ENCODE measurements at regions not wholly inside any gene's neighbourhood (a gene's known extent, or its start where the extent isn't known, plus 50 kb on each side); places are given as distances from the start of the nearest gene placed in this dataset.

DNA sequence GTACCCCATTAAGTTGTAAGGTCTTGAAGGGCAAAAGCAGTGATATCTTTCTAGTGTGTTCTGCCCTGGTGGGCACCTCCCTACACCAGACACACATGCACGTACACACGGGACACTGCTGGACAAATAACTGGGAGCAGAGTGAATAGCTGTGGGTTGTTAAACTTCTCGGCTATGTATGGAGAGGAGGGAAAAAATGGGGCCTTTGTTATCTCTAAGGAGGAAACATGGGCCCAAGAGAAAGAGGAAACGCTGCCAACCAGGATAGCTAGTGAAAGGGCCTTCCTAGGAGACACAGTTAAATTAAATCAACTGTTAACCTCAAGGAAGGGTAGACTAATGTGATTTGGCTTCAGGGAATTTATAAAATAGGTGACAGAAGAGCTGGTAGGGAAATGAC is 169.7 kb downstream of the MYLK4 start:
- Histone ChIP-seq H2AFZ (no peak overlapping the region), H3K27ac (no peak overlapping the region), H3K36me3 (replicated peaks; ENCODE audit: insufficient read depth, low read depth) (no peaks in the 10 kb centered on the region), H3K27me3 (no peaks in the 10 kb centered on the region), H3K79me2 (no peaks in the 10 kb centered on the region), H3K9me3 (ENCODE audit: low read depth) (no peaks in the 10 kb centered on the region), H3K4me3 (no peak overlapping the region), H3K4me1 (ENCODE audit: insufficient read depth) (no peaks in the 10 kb centered on the region), H4K20me1 (ENCODE audit: insufficient read depth, poor library complexity, severe bottlenecking) (no peaks in the 10 kb centered on the region), H3K9me2 (replicated peaks; ENCODE audit: insufficient read depth) (no peaks in the 10 kb centered on the region), H3K4me2 (no peak overlapping the region)
- no peak for DNase-seq (ENCODE audit: low spot score)
- TF ChIP-seq EZH2 (IDR thresholded peaks at IDR 0.05; ENCODE audit: borderline replicate concordance) (no peak), EZH2phosphoT487 (IDR thresholded peaks at IDR 0.05; ENCODE audit: low read depth, severe bottlenecking, unreplicated experiment) (no peak)
- TF ChIP-seq, protein P1, sequence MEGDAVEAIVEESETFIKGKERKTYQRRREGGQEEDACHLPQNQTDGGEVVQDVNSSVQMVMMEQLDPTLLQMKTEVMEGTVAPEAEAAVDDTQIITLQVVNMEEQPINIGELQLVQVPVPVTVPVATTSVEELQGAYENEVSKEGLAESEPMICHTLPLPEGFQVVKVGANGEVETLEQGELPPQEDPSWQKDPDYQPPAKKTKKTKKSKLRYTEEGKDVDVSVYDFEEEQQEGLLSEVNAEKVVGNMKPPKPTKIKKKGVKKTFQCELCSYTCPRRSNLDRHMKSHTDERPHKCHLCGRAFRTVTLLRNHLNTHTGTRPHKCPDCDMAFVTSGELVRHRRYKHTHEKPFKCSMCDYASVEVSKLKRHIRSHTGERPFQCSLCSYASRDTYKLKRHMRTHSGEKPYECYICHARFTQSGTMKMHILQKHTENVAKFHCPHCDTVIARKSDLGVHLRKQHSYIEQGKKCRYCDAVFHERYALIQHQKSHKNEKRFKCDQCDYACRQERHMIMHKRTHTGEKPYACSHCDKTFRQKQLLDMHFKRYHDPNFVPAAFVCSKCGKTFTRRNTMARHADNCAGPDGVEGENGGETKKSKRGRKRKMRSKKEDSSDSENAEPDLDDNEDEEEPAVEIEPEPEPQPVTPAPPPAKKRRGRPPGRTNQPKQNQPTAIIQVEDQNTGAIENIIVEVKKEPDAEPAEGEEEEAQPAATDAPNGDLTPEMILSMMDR (IDR thresholded peaks at IDR 0.05; ENCODE audit: poor library complexity): no peak
- 79% methylated on average over 4 of the region's 4 CpGs for WGBS (ENCODE audit: low lambda C conversion rate, missing lambda C conversion rate)

DNA sequence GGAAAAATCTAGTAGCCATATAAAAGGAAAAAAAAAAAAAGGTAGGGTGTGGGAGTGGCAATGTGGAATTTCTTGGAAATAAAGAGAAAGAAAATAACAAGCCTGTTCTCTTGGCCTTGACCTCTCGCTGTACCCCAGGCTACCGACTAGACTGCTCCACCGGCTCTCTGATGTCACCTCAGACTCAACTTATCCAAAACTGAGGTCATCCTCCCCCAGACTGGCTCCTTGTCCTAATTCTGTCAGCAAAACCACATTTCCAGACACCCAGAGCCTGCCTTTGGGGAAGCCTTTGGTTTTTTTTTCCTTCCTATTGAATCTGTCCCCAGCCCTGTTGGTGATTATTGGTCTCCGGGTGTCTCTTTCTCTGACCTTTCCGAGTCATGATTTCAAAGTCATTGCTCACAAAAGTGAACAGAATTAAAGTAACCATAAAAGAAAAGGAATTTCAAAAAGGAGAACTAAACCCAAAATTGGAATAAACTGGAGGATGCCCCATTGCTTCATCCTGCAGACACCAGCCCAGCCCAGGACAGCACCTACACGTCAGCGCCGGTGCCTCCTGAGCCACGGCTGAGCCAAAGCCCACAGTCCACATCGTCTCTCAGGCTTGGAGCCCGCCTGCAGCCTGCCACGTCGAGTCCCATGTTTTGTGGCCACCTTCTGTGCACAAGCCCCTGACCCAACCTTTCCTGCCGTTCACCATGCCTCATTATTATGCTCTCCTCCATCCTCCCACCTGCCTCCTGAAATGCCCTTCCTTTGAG is 170.7 kb downstream of the MYLK4 start:
- Histone ChIP-seq H4K20me1 (ENCODE audit: insufficient read depth, poor library complexity, severe bottlenecking) (no peaks in the 10 kb centered on the region), H3K27me3 (no peaks in the 10 kb centered on the region), H3K4me1 (ENCODE audit: insufficient read depth) (no peaks in the 10 kb centered on the region), H3K36me3 (replicated peaks; ENCODE audit: insufficient read depth, low read depth) (no peaks in the 10 kb centered on the region), H3K79me2 (no peaks in the 10 kb centered on the region), H3K4me2 (no peak overlapping the region), H3K27ac (no peak overlapping the region), H2AFZ (no peak overlapping the region), H3K4me3 (no peak overlapping the region), H3K9me3 (ENCODE audit: low read depth) (no peaks in the 10 kb centered on the region), H3K9me2 (replicated peaks; ENCODE audit: insufficient read depth) (no peaks in the 10 kb centered on the region)
- no peak for DNase-seq (ENCODE audit: low spot score)
- 94% methylated on average over 14 of the region's 14 CpGs for WGBS (ENCODE audit: low lambda C conversion rate, missing lambda C conversion rate)
- TF ChIP-seq EZH2phosphoT487 (IDR thresholded peaks at IDR 0.05; ENCODE audit: low read depth, severe bottlenecking, unreplicated experiment) (no peak), EZH2 (IDR thresholded peaks at IDR 0.05; ENCODE audit: borderline replicate concordance) (no peak)
- TF ChIP-seq, protein P1 (IDR thresholded peaks at IDR 0.05; ENCODE audit: poor library complexity): no peak

DNA sequence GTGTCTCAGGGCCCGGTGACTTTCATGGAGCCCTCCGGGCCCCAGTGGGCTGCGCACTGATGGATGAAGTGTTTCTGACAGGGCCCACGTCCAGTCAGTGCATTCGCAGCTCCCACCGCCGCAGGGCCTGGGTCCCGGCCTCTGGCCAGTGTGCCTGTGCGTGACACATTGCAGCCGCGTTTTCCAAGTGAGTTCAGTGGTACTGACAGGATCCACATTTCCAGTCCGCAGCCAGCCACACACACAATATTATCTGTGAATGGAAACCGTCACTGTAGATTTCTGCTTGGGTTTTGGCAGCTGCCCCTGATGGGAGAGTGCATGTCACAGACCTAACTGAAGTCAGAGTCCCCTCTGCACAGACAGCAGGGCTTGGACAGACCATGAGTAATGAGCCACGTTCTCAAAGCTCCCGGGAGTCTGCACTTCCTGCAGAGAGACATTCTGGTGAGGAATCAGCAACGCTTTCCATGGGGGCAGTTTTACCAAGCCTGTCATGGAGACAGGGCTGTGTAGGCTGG is 171.4 kb downstream of the MYLK4 start:
- H3K9me3 ChIP-seq (ENCODE audit: low read depth): no peaks in the 10 kb centered on the region
- H3K27me3 ChIP-seq: no peaks in the 10 kb centered on the region
- H3K4me2 ChIP-seq: no peak overlapping the region
- TF ChIP-seq, protein P1 (IDR thresholded peaks at IDR 0.05; ENCODE audit: poor library complexity): no peak
- TF ChIP-seq EZH2phosphoT487 (IDR thresholded peaks at IDR 0.05; ENCODE audit: low read depth, severe bottlenecking, unreplicated experiment) (no peak), EZH2 (IDR thresholded peaks at IDR 0.05; ENCODE audit: borderline replicate concordance) (no peak)
- no peaks in the 10 kb centered on the region for H3K79me2 ChIP-seq
- no peak overlapping the region for H3K4me3 ChIP-seq
- H4K20me1 ChIP-seq (ENCODE audit: insufficient read depth, poor library complexity, severe bottlenecking): no peaks in the 10 kb centered on the region
- peak; percentile 19 for DNase-seq (ENCODE audit: low spot score)
- H3K9me2 ChIP-seq (replicated peaks; ENCODE audit: insufficient read depth): no peaks in the 10 kb centered on the region
- WGBS (ENCODE audit: low lambda C conversion rate, missing lambda C conversion rate): 69% methylated on average over 16 of the region's 16 CpGs
- no peak overlapping the region for H2AFZ ChIP-seq
- no peaks in the 10 kb centered on the region for H3K36me3 ChIP-seq (replicated peaks; ENCODE audit: insufficient read depth, low read depth)
- no peaks in the 10 kb centered on the region for H3K4me1 ChIP-seq (ENCODE audit: insufficient read depth)
- no peak overlapping the region for H3K27ac ChIP-seq

All from hepatocyte (in vitro differentiated cells).